Tibial artery (tissue), 4 donors: ENCODE measurements at regions not wholly inside any gene's neighbourhood (a gene's known extent, or its start where the extent isn't known, plus 50 kb on each side); places are given as distances from the start of the nearest gene placed in this dataset.
"Not testable (repeated sequence)": the region's sequence is repeated elsewhere in the genome, so short reads cannot be mapped to it uniquely, and the experiment has no call there.

ENCODE experiments used
- DNase-seq, 2 donors: peaks; one replicate each; pipeline ENCODE4 v3.0.0-alpha.2; 2019
- H3K27ac ChIP-seq, 2 donors: fragments of 200-600 bp; sonication (generic) in 1 of 2; 1 replicate in 1 of 2; 2 replicates in 1 of 2; pipeline ENCODE4 v1.5.1; 2018 to 2019; ENCODE audit warnings: mild to moderate bottlenecking in 1 of 2
- H3K27me3 ChIP-seq, 2 donors: fragments of 200-600 bp; sonication (generic) in 1 of 2; one replicate each; pipeline versions ENCODE4 v1.5.1 to v1.6.0; 2016 to 2019
- H3K36me3 ChIP-seq, 3 donors: fragments of 200-600 bp; sonication (generic) in 2 of 3; one replicate each; pipeline ENCODE4 v1.5.1; 2016 to 2019; ENCODE audit warnings: mild to moderate bottlenecking in 2 of 3
- H3K4me1 ChIP-seq, 4 donors: fragments of 200-600 bp; sonication (generic) in 2 of 4; 1 replicate in 3 of 4; 2 replicates in 1 of 4; pipeline ENCODE4 v1.5.1; 2016 to 2019
- H3K4me3 ChIP-seq, 2 donors: fragments of 200-600 bp; sonication (generic) in 1 of 2; 1 replicate in 1 of 2; 2 replicates in 1 of 2; pipeline ENCODE4 v1.5.1; 2018 to 2019; ENCODE audit warnings: mild to moderate bottlenecking in 2 of 2
- H3K9me3 ChIP-seq, 3 donors: fragments of 200-600 bp; sonication (generic) in 1 of 3; one replicate each; pipeline ENCODE4 v1.5.1; 2016 to 2019
- CTCF ChIP-seq, 2 experiments: fragments of 200-600 bp in 1 of 2; fragments of 450-650 bp in 1 of 2; IDR thresholded peaks; one replicate each; pipeline ENCODE4 v1.5.1; 2017 to 2019; ENCODE audit warnings: antibody characterized with exemption in 2 of 2, mild to moderate bottlenecking in 1 of 2, moderate library complexity in 1 of 2
- intact Hi-C: fragments of 100-400 bp; cut with DNase I; formaldehyde crosslinking; loops from one replicate; pipeline ENCODE4 v1.15.0; 2023; ENCODE audit warnings: low total_unique reads

- H3K9me3 ChIP-seq, result peaks cover 0 to 15% (median 6%) of the 10 kb centered on the region in 3 donors
- H3K4me1 ChIP-seq, H3K4me3 ChIP-seq, H3K36me3 ChIP-seq, DNase-seq, H3K27me3 ChIP-seq, intact Hi-C loops, H3K27ac ChIP-seq: not testable (repeated sequence)
Measured at GRCh38 chr6:104676679-104677078, 183.0 kb downstream of the HACE1 start.

- H3K36me3 ChIP-seq, H3K4me1 ChIP-seq, H3K27ac ChIP-seq, H3K4me3 ChIP-seq, intact Hi-C loops, DNase-seq, H3K27me3 ChIP-seq: not testable (repeated sequence)
- H3K9me3 ChIP-seq, result peaks cover 0 to 20% (median 6%) of the 10 kb centered on the region in 3 donors
Measured at GRCh38 chr6:104675161-104675560, 184.6 kb downstream of the HACE1 start.

- H3K4me3 ChIP-seq, DNase-seq, H3K27ac ChIP-seq, intact Hi-C loops, H3K36me3 ChIP-seq, H3K27me3 ChIP-seq, H3K4me1 ChIP-seq: not testable (repeated sequence)
- H3K9me3 ChIP-seq, result peaks cover 0 to 20% (median 6%) of the 10 kb centered on the region in 3 donors
Measured at GRCh38 chr6:104673078-104673477, 186.6 kb downstream of the HACE1 start.

GRCh38 chr6:104671591-104671891 is 188.2 kb downstream of the HACE1 start:
- H3K27ac ChIP-seq, DNase-seq, H3K27me3 ChIP-seq, intact Hi-C loops, H3K4me3 ChIP-seq, H3K36me3 ChIP-seq, H3K4me1 ChIP-seq: not testable (repeated sequence)
- H3K9me3 ChIP-seq, result peaks cover 0 to 20% (median 6%) of the 10 kb centered on the region in 3 donors

GRCh38 chr6:104670834-104671590 is 188.7 kb downstream of the HACE1 start:
- peaks cover 0 to 20% (median 6%) of the 10 kb centered on the region in 3 donors for H3K9me3 ChIP-seq
- DNase-seq, H3K4me3 ChIP-seq, H3K27ac ChIP-seq, intact Hi-C loops, H3K4me1 ChIP-seq, H3K36me3 ChIP-seq, H3K27me3 ChIP-seq: not testable (repeated sequence)

- DNase-seq, result no peak
- Histone ChIP-seq H3K4me1 (no peaks in the 10 kb centered on the region), H3K9me3 (peaks cover 0 to 18% (median 7%) of the 10 kb centered on the region in 3 donors), H3K27ac (no peak overlapping the region), H3K36me3 (no peaks in the 10 kb centered on the region), H3K4me3 (no peak overlapping the region), H3K27me3 (no peaks in the 10 kb centered on the region)
- intact Hi-C loops, result no loop called here
- no peak for TF ChIP-seq CTCF (IDR thresholded peaks at IDR 0.05)
Measured at GRCh38 chr6:104669483-104669882, 190.2 kb downstream of the HACE1 start.

- no peak for DNase-seq
- H3K9me3 ChIP-seq, result no peaks in the 10 kb centered on the region
- H3K4me3 ChIP-seq, result no peak overlapping the region
- no peak overlapping the region for H3K27ac ChIP-seq
- H3K4me1 ChIP-seq, result no peaks in the 10 kb centered on the region
- TF ChIP-seq CTCF (IDR thresholded peaks at IDR 0.05), result no peak
- intact Hi-C loops, result no loop called here
- no peaks in the 10 kb centered on the region for H3K36me3 ChIP-seq
- no peaks in the 10 kb centered on the region for H3K27me3 ChIP-seq
Measured at GRCh38 chr6:104656235-104656634, 203.5 kb downstream of the HACE1 start.

- no peak overlapping the region for H3K27ac ChIP-seq
- no peak overlapping the region for H3K4me3 ChIP-seq
- H3K9me3 ChIP-seq, result no peaks in the 10 kb centered on the region
- DNase-seq, result no peak
- TF ChIP-seq CTCF (IDR thresholded peaks at IDR 0.05), result no peak
- H3K4me1 ChIP-seq, result no peaks in the 10 kb centered on the region
- H3K27me3 ChIP-seq, result no peaks in the 10 kb centered on the region
- intact Hi-C loops, result no loop called here
- H3K36me3 ChIP-seq, result no peaks in the 10 kb centered on the region
Measured at GRCh38 chr6:104653781-104654180, 205.9 kb downstream of the HACE1 start.
